PC-3 (cell line): ENCODE measurements at regions not wholly inside any gene's neighbourhood (a gene's known extent, or its start where the extent isn't known, plus 50 kb on each side); places are given as distances from the start of the nearest gene placed in this dataset.

Experiments used
- ATAC-seq: fragments of 200-7000 bp; cut with Tn5 transposase; 2 replicates; pipeline ENCODE4 v1.9.1; 2020; ENCODE audit warnings: mild to moderate bottlenecking, moderate library complexity
- BruUV-seq: library from RNA; stranded (reverse); fragments of 400-500 nt; replicated peaks from 2 replicates; lab custom pipeline; 2021; lab: Mats Ljungman, UMichigan
- CTCF ChIA-PET: fragments of 300-600 bp; sonication (Branson Sonifier 250); formaldehyde crosslinking; loops from one replicate; lab custom pipeline; 2022; ENCODE audit warnings: antibody characterized with exemption; lab: Charles Lee
- POLR2A ChIA-PET: fragments of 300-600 bp; sonication (Branson Sonifier 250); formaldehyde crosslinking; loops from one replicate; lab custom pipeline; 2022; ENCODE audit warnings: antibody characterized with exemption; ENCODE audit not compliant: unreplicated experiment; lab: Charles Lee
- DNase-seq: peaks from one replicate; pipeline ENCODE4 v3.0.0-alpha.2; 2015
- H2AFZ ChIP-seq: fragments of 300-600 bp; sonication (generic); 2 replicates; pipeline ENCODE4 v1.6.0; 2016; ENCODE audit warnings: antibody characterized with exemption, low read length
- H3F3A ChIP-seq: fragments of 300-600 bp; sonication (generic); one replicate; pipeline ENCODE4 v1.6.0; 2017; ENCODE audit warnings: antibody characterized with exemption, low read length, control low read depth, mild to moderate bottlenecking; ENCODE audit not compliant: unreplicated experiment
- H3K27ac ChIP-seq: fragments of 300-600 bp; sonication (generic); 2 replicates; pipeline ENCODE4 v1.5.1; 2016; ENCODE audit warnings: mild to moderate bottlenecking, low read length
- H3K27me3 ChIP-seq: fragments of 300-600 bp; sonication (generic); 2 replicates; pipeline ENCODE4 v1.6.1; 2016; ENCODE audit warnings: low read length, mixed read lengths
- H3K36me3 ChIP-seq: fragments of 300-600 bp; sonication (generic); 2 replicates; pipeline ENCODE4 v1.6.1; 2016; ENCODE audit warnings: low read depth, mixed run types, low read length, mixed read lengths
- H3K4me1 ChIP-seq: fragments of 300-600 bp; sonication (generic); 2 replicates; pipeline ENCODE4 v1.5.1; 2016; ENCODE audit warnings: low read length; ENCODE audit not compliant: insufficient read depth
- H3K4me2 ChIP-seq: fragments of 300-600 bp; sonication (generic); 2 replicates; pipeline ENCODE4 v1.6.0; 2016; ENCODE audit warnings: low read length
- H3K4me3 ChIP-seq: fragments of 300-600 bp; sonication (generic); 2 replicates; pipeline ENCODE4 v1.5.1; 2016; ENCODE audit warnings: mild to moderate bottlenecking, low read length, mixed read lengths
- H3K79me2 ChIP-seq: fragments of 300-600 bp; sonication (generic); 2 replicates; pipeline ENCODE4 v1.6.1; 2017; ENCODE audit warnings: low read length, mixed read lengths
- H3K9ac ChIP-seq: fragments of 300-600 bp; sonication (generic); 2 replicates; pipeline ENCODE4 v1.6.0; 2016; ENCODE audit warnings: mild to moderate bottlenecking, low read length
- H3K9me2 ChIP-seq: fragments of 300-600 bp; sonication (generic); replicated peaks from 2 replicates; pipeline ENCODE4 v1.6.1; 2016; ENCODE audit warnings: mixed run types, low read length, mixed read lengths
- H3K9me3 ChIP-seq: fragments of 300-600 bp; sonication (generic); 2 replicates; pipeline ENCODE4 v1.6.1; 2016; ENCODE audit warnings: low read length, mixed read lengths
- H4K20me1 ChIP-seq: fragments of 300-600 bp; sonication (generic); 2 replicates; pipeline ENCODE4 v1.6.1; 2016; ENCODE audit warnings: low read length, mixed read lengths
- EZH2 ChIP-seq: fragments of 300-600 bp; sonication (generic); IDR thresholded peaks from one replicate; pipeline ENCODE4 v1.6.1; 2017; ENCODE audit warnings: antibody characterized with exemption, mild to moderate bottlenecking, low read length; ENCODE audit not compliant: unreplicated experiment
- EZH2phosphoT487 ChIP-seq: fragments of 300-600 bp; sonication (generic); IDR thresholded peaks from 2 replicates; pipeline ENCODE4 v1.6.1; 2018; ENCODE audit warnings: mild to moderate bottlenecking, antibody characterized with exemption, low read length, borderline replicate concordance
- intact Hi-C: fragments of 100-400 bp; cut with micrococcal nuclease; formaldehyde crosslinking; loops from 2 replicates; pipeline ENCODE4 v1.9.0; 2023
- TF ChIP-seq, protein P1 (sequence below): fragments of 300-600 bp; sonication (generic); conservative IDR thresholded peaks from 2 replicates; pipeline ENCODE4 v1.5.1; 2017; ENCODE audit warnings: antibody characterized with exemption, low read depth, mild to moderate bottlenecking, low read length

DNA sequence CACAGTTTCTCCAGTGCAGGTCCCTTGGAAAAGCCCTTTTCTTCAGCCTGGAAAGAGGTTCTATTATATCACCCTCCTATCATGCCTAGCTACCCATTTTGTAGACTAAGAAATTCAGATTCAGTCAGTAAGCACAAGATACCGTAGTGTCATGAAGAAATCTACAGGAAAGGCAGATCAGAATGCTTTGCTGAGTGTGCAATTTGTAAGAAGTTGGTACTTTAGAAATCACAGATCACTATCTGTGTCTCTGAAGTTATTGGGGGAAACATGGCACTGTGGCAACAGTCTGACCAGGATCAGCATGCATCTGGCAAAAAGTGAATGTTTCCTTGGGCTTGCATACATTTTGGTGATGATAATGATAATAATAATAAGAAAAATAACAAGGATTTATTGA lies 531.8 kb downstream of the EPHB1 start:
- ATAC-seq (no peak), DNase-seq (no peak)
- H3F3A ChIP-seq, result no peaks in the 10 kb centered on the region
- ChIA-PET CTCF (no interaction called here), POLR2A (no interaction called here)
- H3K36me3 ChIP-seq, result no peaks in the 10 kb centered on the region
- no peak overlapping the region for H3K4me3 ChIP-seq
- no peak overlapping the region for H3K9ac ChIP-seq
- no peaks in the 10 kb centered on the region for H3K9me3 ChIP-seq
- no TSS peak for BruUV-seq
- no peak overlapping the region for H2AFZ ChIP-seq
- H3K9me2 ChIP-seq, result no peaks in the 10 kb centered on the region
- H3K27ac ChIP-seq, result no peak overlapping the region
- 0 out of 2 replicates have a peak, but pooled peaks cover 9% of the 10 kb centered on the region for H3K27me3 ChIP-seq
- no peak overlapping the region for H3K4me2 ChIP-seq
- TF ChIP-seq EZH2phosphoT487 (no peak), EZH2 (no peak)
- TF ChIP-seq, protein P1, sequence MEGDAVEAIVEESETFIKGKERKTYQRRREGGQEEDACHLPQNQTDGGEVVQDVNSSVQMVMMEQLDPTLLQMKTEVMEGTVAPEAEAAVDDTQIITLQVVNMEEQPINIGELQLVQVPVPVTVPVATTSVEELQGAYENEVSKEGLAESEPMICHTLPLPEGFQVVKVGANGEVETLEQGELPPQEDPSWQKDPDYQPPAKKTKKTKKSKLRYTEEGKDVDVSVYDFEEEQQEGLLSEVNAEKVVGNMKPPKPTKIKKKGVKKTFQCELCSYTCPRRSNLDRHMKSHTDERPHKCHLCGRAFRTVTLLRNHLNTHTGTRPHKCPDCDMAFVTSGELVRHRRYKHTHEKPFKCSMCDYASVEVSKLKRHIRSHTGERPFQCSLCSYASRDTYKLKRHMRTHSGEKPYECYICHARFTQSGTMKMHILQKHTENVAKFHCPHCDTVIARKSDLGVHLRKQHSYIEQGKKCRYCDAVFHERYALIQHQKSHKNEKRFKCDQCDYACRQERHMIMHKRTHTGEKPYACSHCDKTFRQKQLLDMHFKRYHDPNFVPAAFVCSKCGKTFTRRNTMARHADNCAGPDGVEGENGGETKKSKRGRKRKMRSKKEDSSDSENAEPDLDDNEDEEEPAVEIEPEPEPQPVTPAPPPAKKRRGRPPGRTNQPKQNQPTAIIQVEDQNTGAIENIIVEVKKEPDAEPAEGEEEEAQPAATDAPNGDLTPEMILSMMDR, result no peak
- no peaks in the 10 kb centered on the region for H3K4me1 ChIP-seq
- no peaks in the 10 kb centered on the region for H4K20me1 ChIP-seq
- H3K79me2 ChIP-seq, result no peaks in the 10 kb centered on the region
- intact Hi-C loops, result no loop called here

DNA sequence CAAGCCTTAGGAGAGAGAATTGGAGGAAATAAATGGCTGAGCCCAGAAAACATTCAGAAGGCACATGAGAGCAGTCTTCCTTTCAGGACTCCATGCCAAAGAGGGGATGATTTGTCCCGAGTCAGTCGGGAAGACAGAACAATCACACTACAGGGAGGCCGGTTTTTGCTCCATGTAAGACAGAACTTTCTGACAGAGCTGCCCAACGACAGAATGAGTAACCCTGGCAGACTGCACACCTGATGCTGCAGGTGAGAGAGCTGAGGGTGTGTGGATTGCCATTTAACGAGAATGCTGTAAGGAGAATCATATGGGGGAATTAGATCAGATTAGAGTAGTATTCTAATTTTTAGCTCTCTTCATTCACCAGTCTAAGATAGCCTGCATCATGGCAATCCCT lies 533.0 kb downstream of the EPHB1 start:
- no peak for ATAC-seq
- H3K27ac ChIP-seq, result no peak overlapping the region
- no peak overlapping the region for H3K9ac ChIP-seq
- no peaks in the 10 kb centered on the region for H3K79me2 ChIP-seq
- H3K27me3 ChIP-seq, result 0 out of 2 replicates have a peak, but pooled peaks cover 3% of the 10 kb centered on the region
- ChIA-PET POLR2A (no interaction called here), CTCF (interaction anchor here (0.5 kb wide), 1 partner anchor 532 kb away, joined by 5 read pairs; no protein-coding TSS in a partner anchor)
- H3K4me1 ChIP-seq, result no peaks in the 10 kb centered on the region
- no peaks in the 10 kb centered on the region for H3K36me3 ChIP-seq
- H2AFZ ChIP-seq, result no peak overlapping the region
- H3K9me3 ChIP-seq, result no peaks in the 10 kb centered on the region
- no peaks in the 10 kb centered on the region for H3F3A ChIP-seq
- no TSS peak for BruUV-seq
- H3K4me2 ChIP-seq, result no peak overlapping the region
- H4K20me1 ChIP-seq, result no peaks in the 10 kb centered on the region
- intact Hi-C loops, result no loop called here
- DNase-seq, result no peak
- no peak for TF ChIP-seq EZH2
- TF ChIP-seq EZH2phosphoT487, result no peak
- TF ChIP-seq, protein P1, result no peak
- H3K4me3 ChIP-seq, result no peak overlapping the region
- no peaks in the 10 kb centered on the region for H3K9me2 ChIP-seq

DNA sequence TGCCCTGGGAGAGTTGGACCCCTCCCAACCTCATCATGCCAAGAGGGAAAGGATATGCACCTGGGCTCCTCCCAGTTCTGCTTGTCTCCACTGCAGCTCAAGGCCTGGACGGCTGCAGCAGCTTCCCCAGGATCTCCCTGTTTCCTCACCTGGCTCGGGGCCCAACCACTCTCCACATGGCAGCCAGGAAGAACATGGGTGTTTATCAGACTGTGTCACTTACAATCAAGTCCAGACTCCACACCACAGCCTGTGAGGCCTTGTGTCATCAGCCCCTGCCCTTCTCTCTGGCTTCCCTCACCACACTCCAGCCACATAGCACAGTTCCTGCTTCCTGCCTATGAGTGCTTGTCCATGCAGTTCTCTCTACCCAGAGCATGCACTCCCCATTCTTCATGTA lies 534.4 kb downstream of the EPHB1 start:
- Histone ChIP-seq H3K9me2 (no peaks in the 10 kb centered on the region), H3K27me3 (0 out of 2 replicates have a peak, but pooled peaks cover 3% of the 10 kb centered on the region), H3F3A (no peaks in the 10 kb centered on the region), H3K27ac (no peak overlapping the region), H4K20me1 (no peaks in the 10 kb centered on the region), H3K4me3 (no peak overlapping the region), H3K9ac (no peak overlapping the region), H3K4me1 (no peaks in the 10 kb centered on the region), H3K79me2 (no peaks in the 10 kb centered on the region), H3K4me2 (no peak overlapping the region), H3K36me3 (no peaks in the 10 kb centered on the region), H2AFZ (no peak overlapping the region), H3K9me3 (no peaks in the 10 kb centered on the region)
- intact Hi-C loops, result no loop called here
- BruUV-seq, result no TSS peak
- TF ChIP-seq, protein P1, result no peak
- no peak for TF ChIP-seq EZH2phosphoT487
- ATAC-seq (no peak), DNase-seq (no peak)
- CTCF ChIA-PET, result no interaction called here
- POLR2A ChIA-PET, result no interaction called here
